ENCODE measurements at regions not wholly inside any gene's neighbourhood (a gene's known extent, or its start where the extent isn't known, plus 50 kb on each side); places are given as distances from the start of the nearest gene placed in this dataset.

- H3K36me3 ChIP-seq: no peaks in the 10 kb centered on the region
- Mint-ChIP-seq H3K4me1 (no peaks in the 10 kb centered on the region), H3K27me3 (ENCODE audit: insufficient read depth, low read depth) (peaks cover 5% of the 10 kb centered on the region), H3K27ac (no peak overlapping the region), H3K36me3 (no peaks in the 10 kb centered on the region), H3K4me3 (no peak overlapping the region), H3K9me3 (peaks cover 10% of the 10 kb centered on the region)
- no peaks in the 10 kb centered on the region for H3K79me2 ChIP-seq (ENCODE audit: low read depth)
- no peaks in the 10 kb centered on the region for H3F3A ChIP-seq (ENCODE audit: low read depth)
- H3K27me3 ChIP-seq: no peaks in the 10 kb centered on the region
- no peaks in the 10 kb centered on the region for H4K20me1 ChIP-seq (ENCODE audit: low read depth)
- no peak overlapping the region for H3K27ac ChIP-seq
- no peak for TF ChIP-seq CTCF (IDR thresholded peaks at IDR 0.05)
- TF ChIP-seq EZH2 (IDR thresholded peaks at IDR 0.05): no peak
- no peak for TF ChIP-seq EZH2phosphoT487 (IDR thresholded peaks at IDR 0.05)
- H3K9ac ChIP-seq: no peak overlapping the region
- H2AFZ ChIP-seq (replicated peaks): peak overlapping the region; percentile 17
- no peaks in the 10 kb centered on the region for H3K4me1 ChIP-seq
- H3K4me2 ChIP-seq: no peak overlapping the region
- no peaks in the 10 kb centered on the region for H3K9me3 ChIP-seq (ENCODE audit: low read depth)
- H3K4me3 ChIP-seq: no peak overlapping the region
- no peak for DNase-seq (ENCODE audit: low spot score)
These were observed 59.5 kb upstream of the CDKN2AIP start for GRCh38 chr4:183384983-183385382.

GRCh38 chr4:183388021-183388420 is 56.4 kb upstream of the CDKN2AIP start:
- Mint-ChIP-seq H3K36me3 (no peaks in the 10 kb centered on the region), H3K4me3 (no peak overlapping the region), H3K9me3 (peaks cover 2% of the 10 kb centered on the region), H3K27me3 (ENCODE audit: insufficient read depth, low read depth) (peaks cover 5% of the 10 kb centered on the region), H3K27ac (no peak overlapping the region), H3K4me1 (peaks cover 6% of the 10 kb centered on the region)
- Histone ChIP-seq H3K79me2 (ENCODE audit: low read depth) (no peaks in the 10 kb centered on the region), H3K36me3 (no peaks in the 10 kb centered on the region), H4K20me1 (ENCODE audit: low read depth) (no peaks in the 10 kb centered on the region), H3K9ac (no peak overlapping the region), H3F3A (ENCODE audit: low read depth) (peaks cover 9% of the 10 kb centered on the region), H3K9me3 (ENCODE audit: low read depth) (no peaks in the 10 kb centered on the region), H3K4me1 (peaks cover 13% of the 10 kb centered on the region), H2AFZ (replicated peaks) (no peak overlapping the region), H3K4me2 (no peak overlapping the region), H3K27ac (no peak overlapping the region), H3K4me3 (no peak overlapping the region), H3K27me3 (no peaks in the 10 kb centered on the region)
- no peak for TF ChIP-seq EZH2phosphoT487 (IDR thresholded peaks at IDR 0.05)
- no peak for TF ChIP-seq EZH2 (IDR thresholded peaks at IDR 0.05)
- no peak for TF ChIP-seq CTCF (IDR thresholded peaks at IDR 0.05)
- no peak for DNase-seq (ENCODE audit: low spot score)

- Histone ChIP-seq H2AFZ (replicated peaks) (no peak overlapping the region), H3K27ac (no peak overlapping the region), H3K4me3 (no peak overlapping the region), H3K36me3 (no peaks in the 10 kb centered on the region), H3K27me3 (no peaks in the 10 kb centered on the region), H3F3A (ENCODE audit: low read depth) (peaks cover 9% of the 10 kb centered on the region), H4K20me1 (ENCODE audit: low read depth) (no peaks in the 10 kb centered on the region), H3K4me2 (no peak overlapping the region), H3K4me1 (peaks cover 13% of the 10 kb centered on the region), H3K79me2 (ENCODE audit: low read depth) (no peaks in the 10 kb centered on the region), H3K9ac (no peak overlapping the region), H3K9me3 (ENCODE audit: low read depth) (no peaks in the 10 kb centered on the region)
- Mint-ChIP-seq H3K4me3 (no peak overlapping the region), H3K27me3 (ENCODE audit: insufficient read depth, low read depth) (peaks cover 8% of the 10 kb centered on the region), H3K36me3 (no peaks in the 10 kb centered on the region), H3K9me3 (peaks cover 2% of the 10 kb centered on the region), H3K27ac (no peak overlapping the region), H3K4me1 (peaks cover 6% of the 10 kb centered on the region)
- TF ChIP-seq EZH2 (IDR thresholded peaks at IDR 0.05): no peak
- no peak for TF ChIP-seq EZH2phosphoT487 (IDR thresholded peaks at IDR 0.05)
- TF ChIP-seq CTCF (IDR thresholded peaks at IDR 0.05): no peak
- no peak for DNase-seq (ENCODE audit: low spot score)
These were observed 55.7 kb upstream of the CDKN2AIP start for GRCh38 chr4:183388777-183389176.

Data from neural progenitor cell (in vitro differentiated cells).